Testis (tissue), 2 donors: ENCODE measurements at regions not wholly inside any gene's neighbourhood (a gene's known extent, or its start where the extent isn't known, plus 50 kb on each side); places are given as distances from the start of the nearest gene placed in this dataset.

Experiments
- POLR2A ChIP-seq: fragments of 450-650 bp; IDR thresholded peaks from one replicate; pipeline ENCODE4 v1.6.1; 2017; ENCODE audit warnings: antibody characterized with exemption, mild to moderate bottlenecking, moderate library complexity
- TF ChIP-seq, protein P1 (sequence below), 3 experiments: fragments of 450-650 bp in 2 of 3; fragments of 200-600 bp in 1 of 3; sonication (generic) in 1 of 3; IDR thresholded peaks; one replicate each; pipeline ENCODE4 v1.5.1; 2016 to 2019; ENCODE audit warnings: antibody characterized with exemption in 3 of 3, mild to moderate bottlenecking in 2 of 3, moderate library complexity in 1 of 3

DNA sequence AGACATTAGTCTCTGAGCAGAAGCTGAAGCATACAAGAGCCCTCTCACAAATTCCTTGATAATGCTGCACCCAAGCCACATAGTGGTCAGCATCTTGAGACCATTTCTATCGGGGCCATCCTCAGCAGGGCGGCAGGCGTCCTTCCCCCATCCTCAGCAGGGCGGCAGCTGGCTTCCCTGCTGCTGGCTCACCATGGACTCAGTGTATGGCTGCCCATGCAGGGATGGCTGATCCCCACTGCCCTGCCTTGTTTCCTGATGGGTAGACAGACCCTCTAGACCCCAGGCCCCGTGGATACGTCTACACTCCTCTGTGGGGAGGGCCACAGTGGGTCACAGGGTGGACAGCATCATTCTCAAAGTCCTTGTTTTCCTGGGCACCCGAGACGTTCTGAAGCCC lies 406.8 kb downstream of the TCERG1L start:
- TF ChIP-seq POLR2A: no peak
- TF ChIP-seq, protein P1, sequence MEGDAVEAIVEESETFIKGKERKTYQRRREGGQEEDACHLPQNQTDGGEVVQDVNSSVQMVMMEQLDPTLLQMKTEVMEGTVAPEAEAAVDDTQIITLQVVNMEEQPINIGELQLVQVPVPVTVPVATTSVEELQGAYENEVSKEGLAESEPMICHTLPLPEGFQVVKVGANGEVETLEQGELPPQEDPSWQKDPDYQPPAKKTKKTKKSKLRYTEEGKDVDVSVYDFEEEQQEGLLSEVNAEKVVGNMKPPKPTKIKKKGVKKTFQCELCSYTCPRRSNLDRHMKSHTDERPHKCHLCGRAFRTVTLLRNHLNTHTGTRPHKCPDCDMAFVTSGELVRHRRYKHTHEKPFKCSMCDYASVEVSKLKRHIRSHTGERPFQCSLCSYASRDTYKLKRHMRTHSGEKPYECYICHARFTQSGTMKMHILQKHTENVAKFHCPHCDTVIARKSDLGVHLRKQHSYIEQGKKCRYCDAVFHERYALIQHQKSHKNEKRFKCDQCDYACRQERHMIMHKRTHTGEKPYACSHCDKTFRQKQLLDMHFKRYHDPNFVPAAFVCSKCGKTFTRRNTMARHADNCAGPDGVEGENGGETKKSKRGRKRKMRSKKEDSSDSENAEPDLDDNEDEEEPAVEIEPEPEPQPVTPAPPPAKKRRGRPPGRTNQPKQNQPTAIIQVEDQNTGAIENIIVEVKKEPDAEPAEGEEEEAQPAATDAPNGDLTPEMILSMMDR (IDR thresholded peaks at IDR 0.05): no peak
